CD4-positive, alpha-beta T cell (primary cell): ENCODE measurements at regions not wholly inside any gene's neighbourhood (a gene's known extent, or its start where the extent isn't known, plus 50 kb on each side); places are given as distances from the start of the nearest gene placed in this dataset.
A peak's percentile ranks its signal among the peaks of the same experiment; 100 is the strongest.

Source experiments
- ATAC-seq: fragments of 200-7000 bp; cut with Tn5 transposase; one replicate; pipeline ENCODE4 v1.10.0; 2022; ENCODE audit warnings: mild to moderate bottlenecking; ENCODE audit not compliant: poor library complexity
- CTCF ChIA-PET: fragments of 350-600 bp; sonication (Branson Sonifier 250); formaldehyde crosslinking; loops from one replicate; lab custom pipeline; 2021; ENCODE audit warnings: antibody characterized with exemption, inconsistent platforms; lab: Charles Lee
- POLR2A ChIA-PET: fragments of 350-600 bp; sonication (Branson Sonifier 250); formaldehyde crosslinking; loops from one replicate; lab custom pipeline; 2021; ENCODE audit warnings: antibody characterized with exemption, inconsistent platforms; lab: Charles Lee
- DNase-seq, 14 experiments: peaks; one replicate each; pipeline ENCODE4 v3.0.0-alpha.2; 2013 to 2020; ENCODE audit warnings: mixed read lengths in 2 of 14
- H3K27ac ChIP-seq, 2 donors: one replicate each; pipeline versions ENCODE4 v1.5.1 to v1.7.0; 2013; ENCODE audit warnings: low read length in 2 of 2, low read depth in 1 of 2, mild to moderate bottlenecking in 1 of 2
- H3K27me3 ChIP-seq, 2 experiments: 1 replicate in 1 of 2; 2 replicates in 1 of 2; pipeline versions ENCODE4 v1.6.1 to v1.7.0; 2013; ENCODE audit warnings: low read length in 2 of 2, control low read depth in 1 of 2, mild to moderate bottlenecking in 1 of 2, moderate library complexity in 1 of 2; ENCODE audit not compliant: insufficient read depth in 2 of 2, control insufficient read depth in 1 of 2
- H3K36me3 ChIP-seq: one replicate; pipeline ENCODE4 v1.6.1; 2013; ENCODE audit warnings: low read length, control low read depth; ENCODE audit not compliant: insufficient read depth
- H3K4me1 ChIP-seq: one replicate; pipeline ENCODE4 v1.6.1; 2013; ENCODE audit warnings: low read length, control low read depth; ENCODE audit not compliant: insufficient read depth
- H3K4me3 ChIP-seq: one replicate; pipeline ENCODE4 v1.5.1; 2013; ENCODE audit warnings: mild to moderate bottlenecking, low read length, moderate library complexity
- H3K9me3 ChIP-seq, 2 experiments: 1 replicate in 1 of 2; 2 replicates in 1 of 2; pipeline versions ENCODE4 v1.6.1 to v1.7.0; 2013; ENCODE audit warnings: low read length in 2 of 2, mild to moderate bottlenecking in 2 of 2, control low read depth in 1 of 2, moderate library complexity in 1 of 2; ENCODE audit not compliant: control insufficient read depth in 1 of 2, insufficient read depth in 1 of 2
- H3K27ac Mint-ChIP-seq: one replicate; pipeline ENCODE4 v1.8.0; 2020; ENCODE audit warnings: mixed read lengths
- H3K27me3 Mint-ChIP-seq: one replicate; pipeline ENCODE4 v1.8.0; 2021; ENCODE audit warnings: mixed read lengths
- H3K36me3 Mint-ChIP-seq: one replicate; pipeline ENCODE4 v1.8.0; 2021; ENCODE audit warnings: low read depth, mixed read lengths
- H3K4me1 Mint-ChIP-seq: one replicate; pipeline ENCODE4 v1.8.0; 2021; ENCODE audit warnings: low read depth, mixed read lengths
- H3K4me3 Mint-ChIP-seq: one replicate; pipeline ENCODE4 v1.8.0; 2020; ENCODE audit warnings: mild to moderate bottlenecking, mixed read lengths
- H3K9me3 Mint-ChIP-seq: one replicate; pipeline ENCODE4 v1.8.0; 2020; ENCODE audit warnings: mixed read lengths
- CTCF ChIP-seq: fragments of 200-600 bp; IDR thresholded peaks from one replicate; pipeline ENCODE4 v1.8.0; 2022; ENCODE audit warnings: antibody characterized with exemption, mild to moderate bottlenecking
- intact Hi-C, 2 experiments: fragments of 100-400 bp; cut with DNase I in 1 of 2; cut with micrococcal nuclease in 1 of 2; formaldehyde crosslinking; loops; one replicate each; pipeline versions ENCODE4 v1.15.1 to v1.9.0; 2023 to 2025; cut with DNase I, micrococcal nuclease

GRCh38 chr19:30870876-30871275, 478.4 kb downstream of the TSHZ3 start:
- intact Hi-C loops: no loop called here

GRCh38 chr19:30865511-30865910, 483.7 kb downstream of the TSHZ3 start:
- CTCF ChIA-PET: no interaction called here
- TF ChIP-seq CTCF: no peak
- no peak overlapping the region for H3K27ac ChIP-seq
- no peak for DNase-seq
- no peaks in the 10 kb centered on the region for H3K9me3 ChIP-seq
- Mint-ChIP-seq H3K27me3 (peaks cover 19% of the 10 kb centered on the region), H3K4me1 (no peaks in the 10 kb centered on the region), H3K9me3 (no peaks in the 10 kb centered on the region), H3K27ac (no peak overlapping the region), H3K36me3 (no peaks in the 10 kb centered on the region), H3K4me3 (no peak overlapping the region)
- H3K27me3 ChIP-seq: peaks cover 0 to 3% of the 10 kb centered on the region in 2 experiments
- intact Hi-C loops: no loop called here
- POLR2A ChIA-PET: no interaction called here
- no peaks in the 10 kb centered on the region for H3K4me1 ChIP-seq
- no peaks in the 10 kb centered on the region for H3K36me3 ChIP-seq
- no peak for ATAC-seq
- H3K4me3 ChIP-seq: no peak overlapping the region

More at GRCh38 chr19:30870876-30871275, 478.4 kb downstream of the TSHZ3 start:
- H3K27me3 ChIP-seq: peaks cover 0 to 3% of the 10 kb centered on the region in 2 experiments
- no peaks in the 10 kb centered on the region for H3K36me3 Mint-ChIP-seq
- ATAC-seq: no peak
- H3K9me3 ChIP-seq: no peaks in the 10 kb centered on the region
- no peak overlapping the region for H3K4me3 Mint-ChIP-seq
- no peak overlapping the region for H3K27ac ChIP-seq
- CTCF ChIA-PET: no interaction called here
- no peak for TF ChIP-seq CTCF
- H3K36me3 ChIP-seq: no peaks in the 10 kb centered on the region
- no peaks in the 10 kb centered on the region for H3K9me3 Mint-ChIP-seq
- DNase-seq: no peak
- peaks cover 17% of the 10 kb centered on the region for H3K27me3 Mint-ChIP-seq
- H3K27ac Mint-ChIP-seq: no peak overlapping the region
- no peak overlapping the region for H3K4me3 ChIP-seq
- POLR2A ChIA-PET: no interaction called here
- H3K4me1 ChIP-seq: no peaks in the 10 kb centered on the region
- no peaks in the 10 kb centered on the region for H3K4me1 Mint-ChIP-seq

GRCh38 chr19:30864391-30865215, 484.6 kb downstream of the TSHZ3 start:
- intact Hi-C loops: no loop called here
- TF ChIP-seq CTCF: no peak
- ATAC-seq: no peak
- ChIA-PET POLR2A (no interaction called here), CTCF (no interaction called here)
- Mint-ChIP-seq H3K36me3 (no peaks in the 10 kb centered on the region), H3K9me3 (no peaks in the 10 kb centered on the region), H3K4me1 (no peaks in the 10 kb centered on the region), H3K27me3 (peaks cover 19% of the 10 kb centered on the region), H3K4me3 (no peak overlapping the region), H3K27ac (no peak overlapping the region)
- Histone ChIP-seq H3K27ac (no peak overlapping the region), H3K4me3 (no peak overlapping the region), H3K36me3 (no peaks in the 10 kb centered on the region), H3K9me3 (no peaks in the 10 kb centered on the region), H3K27me3 (peaks cover 0 to 5% of the 10 kb centered on the region in 2 experiments), H3K4me1 (no peaks in the 10 kb centered on the region)
- peak in 1 of 14 experiments; percentile 2 for DNase-seq
